ENCODE measurements at regions not wholly inside any gene's neighbourhood (a gene's known extent, or its start where the extent isn't known, plus 50 kb on each side); places are given as distances from the start of the nearest gene placed in this dataset.

GRCh38 chr2:144694456-144694855, 174.5 kb upstream of the ZEB2 start:
- TF ChIP-seq CTCF (IDR thresholded peaks at IDR 0.05) (no peak), POLR2A (IDR thresholded peaks at IDR 0.05) (no peak)

Data from testis (tissue), 2 donors.